ENCODE measurements at regions not wholly inside any gene's neighbourhood (a gene's known extent, or its start where the extent isn't known, plus 50 kb on each side); places are given as distances from the start of the nearest gene placed in this dataset.

DNA sequence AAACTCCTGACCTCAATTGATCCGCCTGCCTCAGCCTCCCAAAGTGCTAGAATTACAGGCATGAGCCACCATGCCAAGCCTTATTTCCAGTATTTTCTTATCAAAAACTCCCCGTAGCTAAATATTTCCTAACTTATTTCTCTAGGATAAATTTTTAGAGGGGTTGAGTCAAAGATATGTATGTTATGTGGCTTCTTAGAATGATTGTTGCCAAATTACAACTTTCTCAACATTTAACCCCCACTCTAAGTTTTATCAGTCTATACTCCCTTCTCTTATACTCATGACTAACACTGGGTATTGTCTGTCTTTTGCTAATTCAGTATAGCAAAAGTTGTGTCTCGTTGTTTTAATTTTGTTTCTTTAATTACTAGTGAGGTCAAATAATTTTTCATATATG is 187.7 kb upstream of the LNX1 start:
- in situ Hi-C loops (cut with MboI; ENCODE audit: low sequenced_read_pairs, unreplicated experiment) = no loop called here
- DNase-seq (ENCODE audit: low spot score) = no peak
- TF ChIP-seq, protein P1, sequence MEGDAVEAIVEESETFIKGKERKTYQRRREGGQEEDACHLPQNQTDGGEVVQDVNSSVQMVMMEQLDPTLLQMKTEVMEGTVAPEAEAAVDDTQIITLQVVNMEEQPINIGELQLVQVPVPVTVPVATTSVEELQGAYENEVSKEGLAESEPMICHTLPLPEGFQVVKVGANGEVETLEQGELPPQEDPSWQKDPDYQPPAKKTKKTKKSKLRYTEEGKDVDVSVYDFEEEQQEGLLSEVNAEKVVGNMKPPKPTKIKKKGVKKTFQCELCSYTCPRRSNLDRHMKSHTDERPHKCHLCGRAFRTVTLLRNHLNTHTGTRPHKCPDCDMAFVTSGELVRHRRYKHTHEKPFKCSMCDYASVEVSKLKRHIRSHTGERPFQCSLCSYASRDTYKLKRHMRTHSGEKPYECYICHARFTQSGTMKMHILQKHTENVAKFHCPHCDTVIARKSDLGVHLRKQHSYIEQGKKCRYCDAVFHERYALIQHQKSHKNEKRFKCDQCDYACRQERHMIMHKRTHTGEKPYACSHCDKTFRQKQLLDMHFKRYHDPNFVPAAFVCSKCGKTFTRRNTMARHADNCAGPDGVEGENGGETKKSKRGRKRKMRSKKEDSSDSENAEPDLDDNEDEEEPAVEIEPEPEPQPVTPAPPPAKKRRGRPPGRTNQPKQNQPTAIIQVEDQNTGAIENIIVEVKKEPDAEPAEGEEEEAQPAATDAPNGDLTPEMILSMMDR (IDR thresholded peaks at IDR 0.05; ENCODE audit: borderline replicate concordance, control extremely low read depth, extremely low read depth, insufficient read depth, missing control alignments) = no peak

- TF ChIP-seq, protein P1 (IDR thresholded peaks at IDR 0.05; ENCODE audit: borderline replicate concordance, control extremely low read depth, extremely low read depth, insufficient read depth, missing control alignments) = no peak
- in situ Hi-C loops (cut with MboI; ENCODE audit: low sequenced_read_pairs, unreplicated experiment) = no loop called here
- DNase-seq (ENCODE audit: low spot score) = no peak
Observed at GRCh38 chr4:53778155-53778554, 186.9 kb upstream of the LNX1 start.

DNA sequence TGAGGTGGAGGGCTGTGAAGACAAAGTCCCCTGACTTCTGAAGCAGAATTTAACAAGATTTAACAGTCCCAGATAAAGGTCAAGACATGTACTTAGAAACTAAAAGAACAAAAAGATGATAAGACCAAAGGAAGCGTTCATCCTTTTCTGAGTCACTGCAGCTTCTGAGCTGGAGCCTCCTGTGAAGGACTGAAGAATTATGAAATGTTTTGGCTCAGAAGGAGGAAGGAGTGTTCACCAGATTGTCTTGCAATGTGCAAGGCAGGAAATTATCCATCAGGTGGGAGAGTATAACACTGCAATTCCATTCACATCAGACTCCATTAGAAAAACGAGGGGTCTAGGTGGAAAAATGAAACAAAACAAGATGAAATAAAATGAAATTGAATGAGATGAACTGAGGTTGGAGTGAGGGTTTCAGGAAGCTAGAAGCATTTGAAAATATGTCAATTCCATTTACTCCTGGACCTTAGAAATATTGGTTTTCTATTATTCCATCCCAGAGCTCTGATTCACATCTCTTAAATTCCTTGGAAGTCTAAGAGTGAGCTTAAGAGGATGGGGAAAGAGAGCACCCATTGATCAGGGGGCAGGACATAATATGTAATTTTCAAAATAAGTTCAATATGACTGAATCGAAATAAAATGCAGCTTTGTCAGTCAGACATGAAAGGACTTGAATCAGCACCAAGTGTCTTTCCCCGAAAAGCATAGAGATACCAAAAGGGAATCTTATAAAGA is 186.1 kb upstream of the LNX1 start:
- in situ Hi-C loops (cut with MboI; ENCODE audit: low sequenced_read_pairs, unreplicated experiment) = no loop called here
- TF ChIP-seq, protein P1 (IDR thresholded peaks at IDR 0.05; ENCODE audit: borderline replicate concordance, control extremely low read depth, extremely low read depth, insufficient read depth, missing control alignments) = no peak
- DNase-seq (ENCODE audit: low spot score) = no peak

GRCh38 chr4:53776141-53776540 is 184.9 kb upstream of the LNX1 start:
- DNase-seq (ENCODE audit: low spot score) = no peak
- TF ChIP-seq, protein P1 (IDR thresholded peaks at IDR 0.05; ENCODE audit: borderline replicate concordance, control extremely low read depth, extremely low read depth, insufficient read depth, missing control alignments) = no peak
- in situ Hi-C loops (cut with MboI; ENCODE audit: low sequenced_read_pairs, unreplicated experiment) = no loop called here

- no peak for DNase-seq (ENCODE audit: low spot score)
- in situ Hi-C loops (cut with MboI; ENCODE audit: low sequenced_read_pairs, unreplicated experiment) = no loop called here
Observed at GRCh38 chr4:53775381-53775780, 184.1 kb upstream of the LNX1 start.

DNA sequence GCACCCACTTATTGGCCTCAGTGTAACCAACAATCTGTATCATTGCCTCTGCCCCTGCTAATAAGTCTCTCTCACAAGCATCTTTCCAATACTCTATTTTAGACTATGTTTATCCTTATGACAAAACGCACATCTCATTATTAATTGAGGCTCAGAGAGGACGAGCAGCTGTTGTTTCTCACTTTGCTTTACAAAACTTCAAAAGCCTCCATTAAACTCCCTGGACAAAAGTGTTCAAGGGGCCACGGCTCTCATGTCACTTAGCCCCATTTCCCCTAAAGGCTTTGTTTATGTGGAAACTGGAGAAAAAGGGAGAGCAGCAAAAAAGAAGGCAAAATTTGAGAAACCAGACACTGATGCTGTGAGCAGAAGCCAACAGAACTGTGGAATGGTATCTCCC is 180.0 kb upstream of the LNX1 start:
- in situ Hi-C loops (cut with MboI; ENCODE audit: low sequenced_read_pairs, unreplicated experiment) = no loop called here
- TF ChIP-seq, protein P1 (IDR thresholded peaks at IDR 0.05; ENCODE audit: borderline replicate concordance, control extremely low read depth, extremely low read depth, insufficient read depth, missing control alignments) = no peak
- no peak for DNase-seq (ENCODE audit: low spot score)

More at GRCh38 chr4:53775381-53775780, 184.1 kb upstream of the LNX1 start:
- TF ChIP-seq, protein P1 (IDR thresholded peaks at IDR 0.05; ENCODE audit: borderline replicate concordance, control extremely low read depth, extremely low read depth, insufficient read depth, missing control alignments) = no peak

Data from GM13976 (cell line).